OCI-LY7 (cell line): ENCODE measurements at regions not wholly inside any gene's neighbourhood (a gene's known extent, or its start where the extent isn't known, plus 50 kb on each side); places are given as distances from the start of the nearest gene placed in this dataset.

Experiments used
- BruUV-seq: library from RNA; stranded (reverse); fragments of 400-500 nt; replicated peaks from 2 replicates; lab custom pipeline; 2021; lab: Mats Ljungman, UMichigan
- CTCF ChIA-PET: fragments of 300-600 bp; sonication (Branson Sonifier 250); formaldehyde crosslinking; loops from one replicate; lab custom pipeline; 2022; ENCODE audit warnings: antibody characterized with exemption; ENCODE audit not compliant: unreplicated experiment; lab: Charles Lee
- POLR2A ChIA-PET: fragments of 300-600 bp; sonication (Branson Sonifier 250); formaldehyde crosslinking; loops from one replicate; lab custom pipeline; 2022; ENCODE audit warnings: antibody characterized with exemption; lab: Charles Lee
- DNase-seq: peaks from one replicate; pipeline ENCODE4 v3.0.0-alpha.2; 2015; ENCODE audit warnings: low spot score
- H2AFZ ChIP-seq: fragments of 200-600 bp; sonication (generic), shearing (Covaris generic); 2 replicates; pipeline ENCODE4 v1.6.1; 2014; ENCODE audit warnings: mild to moderate bottlenecking, antibody characterized with exemption, low read length, moderate library complexity
- H3K27ac ChIP-seq: fragments of 200-600 bp; sonication (generic); 2 replicates; pipeline ENCODE4 v1.5.1; 2014; ENCODE audit warnings: mixed run types, low read depth, mild to moderate bottlenecking, moderate library complexity, low read length, inconsistent platforms; ENCODE audit not compliant: poor library complexity, severe bottlenecking
- H3K36me3 ChIP-seq: fragments of 200-600 bp; sonication (generic); 2 replicates; pipeline ENCODE4 v1.6.1; 2014; ENCODE audit warnings: mild to moderate bottlenecking, antibody characterized with exemption, low read length, moderate library complexity, mixed read lengths; ENCODE audit not compliant: insufficient read depth
- H3K4me1 ChIP-seq: fragments of 200-600 bp; sonication (generic); 2 replicates; pipeline ENCODE4 v1.5.1; 2014; ENCODE audit warnings: mild to moderate bottlenecking, low read length; ENCODE audit not compliant: insufficient read depth, poor library complexity, severe bottlenecking
- H3K4me2 ChIP-seq: fragments of 200-600 bp; sonication (generic); 2 replicates; pipeline ENCODE4 v1.6.1; 2014; ENCODE audit warnings: mild to moderate bottlenecking, low read length
- H3K4me3 ChIP-seq: fragments of 200-600 bp; sonication (generic); 2 replicates; pipeline ENCODE4 v1.5.1; 2014; ENCODE audit warnings: mild to moderate bottlenecking, low read depth, low read length; ENCODE audit not compliant: poor library complexity, severe bottlenecking
- H3K79me2 ChIP-seq: fragments of 200-600 bp; sonication (generic); 2 replicates; pipeline ENCODE4 v1.6.1; 2016; ENCODE audit warnings: low read depth, mild to moderate bottlenecking, low read length, moderate library complexity, mixed read lengths; ENCODE audit not compliant: insufficient read depth
- H3K9me2 ChIP-seq: fragments of 200-600 bp; sonication (generic); 2 replicates; pipeline ENCODE4 v1.6.1; 2016; ENCODE audit warnings: mild to moderate bottlenecking, low read length, mixed read lengths; ENCODE audit not compliant: insufficient read depth
- H3K9me3 ChIP-seq: fragments of 200-600 bp; sonication (generic); 2 replicates; pipeline ENCODE4 v1.6.1; 2014; ENCODE audit warnings: mild to moderate bottlenecking, mixed run types, low read length, mixed read lengths
- H4K20me1 ChIP-seq: fragments of 200-600 bp; sonication (generic); 2 replicates; pipeline ENCODE4 v1.6.1; 2014; ENCODE audit warnings: mild to moderate bottlenecking, antibody characterized with exemption, low read length, moderate library complexity, mixed read lengths; ENCODE audit not compliant: insufficient read depth
- EZH2phosphoT487 ChIP-seq: fragments of 200-600 bp; sonication (generic); IDR thresholded peaks from 2 replicates; pipeline ENCODE4 v1.6.1; 2018; ENCODE audit warnings: low read depth, borderline replicate concordance, mild to moderate bottlenecking, mixed run types, antibody characterized with exemption, low read length, moderate library complexity, mixed read lengths
- intact Hi-C: fragments of 100-400 bp; cut with micrococcal nuclease; formaldehyde crosslinking; loops from one replicate; pipeline ENCODE4 v1.10.0; 2022; ENCODE audit not compliant: unreplicated experiment
- TF ChIP-seq, protein P1 (sequence below): fragments of 200-600 bp; sonication (generic); conservative IDR thresholded peaks from 2 replicates; pipeline ENCODE4 v1.5.1; 2014; ENCODE audit warnings: mild to moderate bottlenecking, antibody characterized with exemption, low read length, moderate library complexity, mixed read lengths

DNA sequence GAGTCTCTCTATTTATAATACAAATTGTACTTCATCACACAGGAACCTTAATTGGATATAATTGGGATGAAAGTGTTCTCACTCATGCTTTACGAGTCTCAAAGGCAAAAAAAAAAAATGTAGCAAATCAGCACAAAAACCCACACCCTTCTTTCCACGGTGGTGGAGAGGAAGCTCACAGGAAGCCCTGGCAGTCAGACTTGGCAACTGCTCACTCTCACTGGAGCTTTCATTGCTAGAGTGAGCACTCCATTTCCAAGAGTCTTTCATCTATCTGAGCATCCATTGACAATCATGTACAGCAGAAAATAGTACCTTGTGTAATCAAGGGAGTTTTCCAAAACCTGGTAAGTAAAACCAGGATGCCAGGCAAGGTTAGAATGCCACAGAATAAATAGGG lies 2159.4 kb upstream of the AGA start:
- H2AFZ ChIP-seq, result no peak overlapping the region
- H3K9me2 ChIP-seq, result no peaks in the 10 kb centered on the region
- no peak for DNase-seq
- no TSS peak for BruUV-seq
- intact Hi-C loops, result no loop called here
- H3K27ac ChIP-seq, result no peak overlapping the region
- no peak overlapping the region for H3K4me2 ChIP-seq
- H3K36me3 ChIP-seq, result no peaks in the 10 kb centered on the region
- CTCF ChIA-PET, result no interaction called here
- no peaks in the 10 kb centered on the region for H3K79me2 ChIP-seq
- no peaks in the 10 kb centered on the region for H3K9me3 ChIP-seq
- no peak for TF ChIP-seq EZH2phosphoT487
- TF ChIP-seq, protein P1, sequence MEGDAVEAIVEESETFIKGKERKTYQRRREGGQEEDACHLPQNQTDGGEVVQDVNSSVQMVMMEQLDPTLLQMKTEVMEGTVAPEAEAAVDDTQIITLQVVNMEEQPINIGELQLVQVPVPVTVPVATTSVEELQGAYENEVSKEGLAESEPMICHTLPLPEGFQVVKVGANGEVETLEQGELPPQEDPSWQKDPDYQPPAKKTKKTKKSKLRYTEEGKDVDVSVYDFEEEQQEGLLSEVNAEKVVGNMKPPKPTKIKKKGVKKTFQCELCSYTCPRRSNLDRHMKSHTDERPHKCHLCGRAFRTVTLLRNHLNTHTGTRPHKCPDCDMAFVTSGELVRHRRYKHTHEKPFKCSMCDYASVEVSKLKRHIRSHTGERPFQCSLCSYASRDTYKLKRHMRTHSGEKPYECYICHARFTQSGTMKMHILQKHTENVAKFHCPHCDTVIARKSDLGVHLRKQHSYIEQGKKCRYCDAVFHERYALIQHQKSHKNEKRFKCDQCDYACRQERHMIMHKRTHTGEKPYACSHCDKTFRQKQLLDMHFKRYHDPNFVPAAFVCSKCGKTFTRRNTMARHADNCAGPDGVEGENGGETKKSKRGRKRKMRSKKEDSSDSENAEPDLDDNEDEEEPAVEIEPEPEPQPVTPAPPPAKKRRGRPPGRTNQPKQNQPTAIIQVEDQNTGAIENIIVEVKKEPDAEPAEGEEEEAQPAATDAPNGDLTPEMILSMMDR, result no peak
- no peaks in the 10 kb centered on the region for H4K20me1 ChIP-seq
- H3K4me3 ChIP-seq, result no peak overlapping the region
- H3K4me1 ChIP-seq, result no peaks in the 10 kb centered on the region
- POLR2A ChIA-PET, result no interaction called here

DNA sequence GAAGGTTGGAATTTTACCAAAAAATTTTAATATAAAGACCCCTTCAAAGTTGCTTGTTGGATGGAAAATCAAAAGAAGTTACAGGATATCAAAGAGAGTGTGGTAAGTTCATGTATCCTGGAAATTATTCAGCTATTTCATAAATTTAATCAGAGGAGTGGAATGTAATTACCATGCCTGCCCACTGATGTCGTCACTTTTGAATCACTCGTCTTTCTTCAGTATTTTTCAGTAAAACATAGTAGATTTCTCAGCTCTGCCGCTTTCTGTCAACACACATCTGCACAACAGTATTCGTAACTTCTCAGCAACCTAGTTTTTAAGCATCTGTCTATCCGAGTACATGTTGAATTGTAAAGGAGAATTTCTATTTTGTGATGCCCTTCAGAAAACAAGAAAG lies 2163.0 kb upstream of the AGA start:
- no peaks in the 10 kb centered on the region for H3K4me1 ChIP-seq
- TF ChIP-seq, protein P1, result no peak
- no peak for TF ChIP-seq EZH2phosphoT487
- H3K36me3 ChIP-seq, result no peaks in the 10 kb centered on the region
- ChIA-PET POLR2A (no interaction called here), CTCF (no interaction called here)
- H3K9me3 ChIP-seq, result no peaks in the 10 kb centered on the region
- H3K79me2 ChIP-seq, result no peaks in the 10 kb centered on the region
- BruUV-seq, result no TSS peak
- DNase-seq, result no peak
- H4K20me1 ChIP-seq, result no peaks in the 10 kb centered on the region
- no peak overlapping the region for H3K4me2 ChIP-seq
- H3K9me2 ChIP-seq, result no peaks in the 10 kb centered on the region
- H3K4me3 ChIP-seq, result no peak overlapping the region
- intact Hi-C loops, result no loop called here
- H2AFZ ChIP-seq, result no peak overlapping the region
- H3K27ac ChIP-seq, result no peak overlapping the region

DNA sequence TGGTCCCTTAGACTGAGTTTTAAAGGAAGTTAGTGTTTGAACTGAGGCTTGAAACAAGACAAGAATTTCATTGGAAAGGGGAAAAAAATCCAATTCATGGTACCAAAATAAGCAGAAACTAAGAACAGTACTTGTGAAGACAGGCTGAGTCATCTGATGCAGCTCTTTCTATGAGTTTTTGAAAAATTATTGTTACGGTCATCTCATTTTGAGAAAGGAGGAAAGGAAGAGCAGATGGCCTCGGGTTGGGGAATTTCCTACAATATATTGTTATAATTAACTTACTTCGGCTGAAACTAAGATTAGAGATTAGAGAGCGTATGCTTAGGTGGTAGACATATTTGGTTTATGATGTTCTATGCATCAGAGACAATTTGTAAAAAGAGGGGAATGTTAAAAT lies 2164.8 kb upstream of the AGA start:
- Histone ChIP-seq H3K4me3 (no peak overlapping the region), H3K79me2 (no peaks in the 10 kb centered on the region), H3K27ac (no peak overlapping the region), H3K36me3 (no peaks in the 10 kb centered on the region), H3K9me3 (no peaks in the 10 kb centered on the region), H3K4me1 (no peaks in the 10 kb centered on the region), H2AFZ (no peak overlapping the region), H3K4me2 (no peak overlapping the region), H4K20me1 (no peaks in the 10 kb centered on the region), H3K9me2 (no peaks in the 10 kb centered on the region)
- intact Hi-C loops, result no loop called here
- DNase-seq, result no peak
- POLR2A ChIA-PET, result no interaction called here
- CTCF ChIA-PET, result interaction anchor here (0.7 kb wide), 1 partner anchor 19 kb away, joined by 3 read pairs; no protein-coding TSS in a partner anchor
- TF ChIP-seq, protein P1, result no peak
- no peak for TF ChIP-seq EZH2phosphoT487
- no TSS peak for BruUV-seq
